ENCODE measurements at regions not wholly inside any gene's neighbourhood (a gene's known extent, or its start where the extent isn't known, plus 50 kb on each side); places are given as distances from the start of the nearest gene placed in this dataset.

DNA sequence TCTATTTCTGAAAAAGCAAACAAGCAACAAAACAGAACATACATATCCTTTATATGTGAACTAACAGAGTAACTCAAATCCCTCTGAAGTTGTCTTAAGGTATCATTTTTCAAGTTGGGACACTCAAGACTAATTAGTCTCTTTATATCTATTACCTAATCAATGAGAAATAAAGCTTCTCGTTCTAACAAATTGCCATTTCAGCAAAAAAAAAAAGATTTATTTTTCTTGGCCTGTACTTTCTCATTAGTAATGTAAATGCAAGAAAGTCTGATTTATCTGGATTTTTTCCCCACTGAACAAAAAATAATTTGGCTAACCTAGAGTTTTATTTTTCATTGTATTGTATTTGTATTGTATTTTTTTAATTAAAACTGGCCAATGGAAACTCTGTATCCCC lies 176.1 kb upstream of the NOL4 start:
- TF ChIP-seq CTCF (IDR thresholded peaks at IDR 0.05; ENCODE audit: low read length) (no peak), EZH2phosphoT487 (IDR thresholded peaks at IDR 0.05; ENCODE audit: low read length) (no peak)

All from MM.1S (cell line).